ENCODE measurements at regions not wholly inside any gene's neighbourhood (a gene's known extent, or its start where the extent isn't known, plus 50 kb on each side); places are given as distances from the start of the nearest gene placed in this dataset.

GRCh38 chr3:66572938-66573710 lies 72.3 kb upstream of the LRIG1 start:
- whole genome bisulfite sequencing, 2 experiments (ENCODE audit: insufficient coverage in 2 of 2): 32 to 41% methylated on average over 6 to 9 of the region's 14 CpGs

GRCh38 chr3:66574091-66574490 lies 73.3 kb upstream of the LRIG1 start:
- WGBS, 2 experiments (ENCODE audit: insufficient coverage in 2 of 2): no CpG with 5 or more reads among the region's 2 CpGs

More at GRCh38 chr3:66572938-66573710, 72.3 kb upstream of the LRIG1 start:
- Histone ChIP-seq H3K36me3 (ENCODE audit: control insufficient read depth, insufficient read depth, low read length) (no peaks in the 10 kb centered on the region), H3K9me3 (ENCODE audit: control insufficient read depth, low read length) (no peaks in the 10 kb centered on the region), H3K27ac (ENCODE audit: low read depth, low read length, severe bottlenecking) (no peak overlapping the region), H3K4me1 (ENCODE audit: control insufficient read depth, insufficient read depth, low read length, poor library complexity, severe bottlenecking) (no peaks in the 10 kb centered on the region), H3K4me3 (ENCODE audit: extremely low read depth, insufficient read depth, low read length, poor library complexity, severe bottlenecking) (no peak overlapping the region)

GRCh38 chr3:66577426-66578203 lies 76.8 kb upstream of the LRIG1 start:
- no peaks in the 10 kb centered on the region for H3K36me3 ChIP-seq (ENCODE audit: control insufficient read depth, insufficient read depth, low read length)
- H3K27ac ChIP-seq (ENCODE audit: low read depth, low read length, severe bottlenecking): no peak overlapping the region
- no peak overlapping the region for H3K4me3 ChIP-seq (ENCODE audit: extremely low read depth, insufficient read depth, low read length, poor library complexity, severe bottlenecking)
- H3K4me1 ChIP-seq (ENCODE audit: control insufficient read depth, insufficient read depth, low read length, poor library complexity, severe bottlenecking): no peaks in the 10 kb centered on the region
- WGBS, 2 experiments (ENCODE audit: insufficient coverage in 2 of 2): 71 to 100% methylated on average over 1 to 3 of the region's 7 CpGs
- no peaks in the 10 kb centered on the region for H3K9me3 ChIP-seq (ENCODE audit: control insufficient read depth, low read length)

More at GRCh38 chr3:66574091-66574490, 73.3 kb upstream of the LRIG1 start:
- no peaks in the 10 kb centered on the region for H3K4me1 ChIP-seq (ENCODE audit: control insufficient read depth, insufficient read depth, low read length, poor library complexity, severe bottlenecking)
- no peak overlapping the region for H3K4me3 ChIP-seq (ENCODE audit: extremely low read depth, insufficient read depth, low read length, poor library complexity, severe bottlenecking)
- no peaks in the 10 kb centered on the region for H3K36me3 ChIP-seq (ENCODE audit: control insufficient read depth, insufficient read depth, low read length)
- H3K27ac ChIP-seq (ENCODE audit: low read depth, low read length, severe bottlenecking): no peak overlapping the region
- H3K9me3 ChIP-seq (ENCODE audit: control insufficient read depth, low read length): no peaks in the 10 kb centered on the region

GRCh38 chr3:66581256-66581655 lies 80.4 kb upstream of the LRIG1 start:
- Histone ChIP-seq H3K36me3 (ENCODE audit: control insufficient read depth, insufficient read depth, low read length) (no peaks in the 10 kb centered on the region), H3K4me3 (ENCODE audit: extremely low read depth, insufficient read depth, low read length, poor library complexity, severe bottlenecking) (no peak overlapping the region), H3K4me1 (ENCODE audit: control insufficient read depth, insufficient read depth, low read length, poor library complexity, severe bottlenecking) (no peaks in the 10 kb centered on the region), H3K9me3 (ENCODE audit: control insufficient read depth, low read length) (no peaks in the 10 kb centered on the region), H3K27ac (ENCODE audit: low read depth, low read length, severe bottlenecking) (no peak overlapping the region)
- WGBS, 2 experiments (ENCODE audit: insufficient coverage in 2 of 2): 95% methylated on average over 2 of the region's 6 CpGs; no CpG with 5 or more reads in 1 of the 2 experiments

GRCh38 chr3:66582721-66583423 lies 82.0 kb upstream of the LRIG1 start:
- H3K27ac ChIP-seq (ENCODE audit: low read depth, low read length, severe bottlenecking): no peak overlapping the region
- no peak overlapping the region for H3K4me3 ChIP-seq (ENCODE audit: extremely low read depth, insufficient read depth, low read length, poor library complexity, severe bottlenecking)
- H3K36me3 ChIP-seq (ENCODE audit: control insufficient read depth, insufficient read depth, low read length): no peaks in the 10 kb centered on the region
- WGBS, 2 experiments (ENCODE audit: insufficient coverage in 2 of 2): 95% methylated on average over 23 to 24 of the region's 24 CpGs
- no peaks in the 10 kb centered on the region for H3K9me3 ChIP-seq (ENCODE audit: control insufficient read depth, low read length)
- no peaks in the 10 kb centered on the region for H3K4me1 ChIP-seq (ENCODE audit: control insufficient read depth, insufficient read depth, low read length, poor library complexity, severe bottlenecking)

- Histone ChIP-seq H3K4me1 (ENCODE audit: control insufficient read depth, insufficient read depth, low read length, poor library complexity, severe bottlenecking) (no peaks in the 10 kb centered on the region), H3K36me3 (ENCODE audit: control insufficient read depth, insufficient read depth, low read length) (no peaks in the 10 kb centered on the region), H3K27ac (ENCODE audit: low read depth, low read length, severe bottlenecking) (no peak overlapping the region), H3K4me3 (ENCODE audit: extremely low read depth, insufficient read depth, low read length, poor library complexity, severe bottlenecking) (no peak overlapping the region), H3K9me3 (ENCODE audit: control insufficient read depth, low read length) (no peaks in the 10 kb centered on the region)
- 86 to 100% methylated on average over 2 of the region's 4 CpGs for WGBS, 2 experiments (ENCODE audit: insufficient coverage in 2 of 2)
Measured at GRCh38 chr3:66583424-66584040, 82.7 kb upstream of the LRIG1 start.

- no peaks in the 10 kb centered on the region for H3K36me3 ChIP-seq (ENCODE audit: control insufficient read depth, insufficient read depth, low read length)
- H3K4me3 ChIP-seq (ENCODE audit: extremely low read depth, insufficient read depth, low read length, poor library complexity, severe bottlenecking): no peak overlapping the region
- 88% methylated on average over 1 of the region's 1 CpG; no CpG with 5 or more reads in 1 of the 2 experiments for WGBS, 2 experiments (ENCODE audit: insufficient coverage in 2 of 2)
- H3K4me1 ChIP-seq (ENCODE audit: control insufficient read depth, insufficient read depth, low read length, poor library complexity, severe bottlenecking): no peaks in the 10 kb centered on the region
- no peak overlapping the region for H3K27ac ChIP-seq (ENCODE audit: low read depth, low read length, severe bottlenecking)
- no peaks in the 10 kb centered on the region for H3K9me3 ChIP-seq (ENCODE audit: control insufficient read depth, low read length)
Measured at GRCh38 chr3:66585520-66586095, 84.8 kb upstream of the LRIG1 start.

GRCh38 chr3:66586853-66587252 lies 86.0 kb upstream of the LRIG1 start:
- Histone ChIP-seq H3K4me3 (ENCODE audit: extremely low read depth, insufficient read depth, low read length, poor library complexity, severe bottlenecking) (no peak overlapping the region), H3K27ac (ENCODE audit: low read depth, low read length, severe bottlenecking) (no peak overlapping the region), H3K36me3 (ENCODE audit: control insufficient read depth, insufficient read depth, low read length) (no peaks in the 10 kb centered on the region), H3K9me3 (ENCODE audit: control insufficient read depth, low read length) (no peaks in the 10 kb centered on the region), H3K4me1 (ENCODE audit: control insufficient read depth, insufficient read depth, low read length, poor library complexity, severe bottlenecking) (peaks cover 2% of the 10 kb centered on the region)
- WGBS, 2 experiments (ENCODE audit: insufficient coverage in 2 of 2): no CpG with 5 or more reads among the region's 3 CpGs

- WGBS, 2 experiments (ENCODE audit: insufficient coverage in 2 of 2): 94% methylated on average over 2 of the region's 3 CpGs; no CpG with 5 or more reads in 1 of the 2 experiments
- Histone ChIP-seq H3K36me3 (ENCODE audit: control insufficient read depth, insufficient read depth, low read length) (no peaks in the 10 kb centered on the region), H3K4me1 (ENCODE audit: control insufficient read depth, insufficient read depth, low read length, poor library complexity, severe bottlenecking) (peaks cover 15% of the 10 kb centered on the region), H3K27ac (ENCODE audit: low read depth, low read length, severe bottlenecking) (no peak overlapping the region), H3K9me3 (ENCODE audit: control insufficient read depth, low read length) (no peaks in the 10 kb centered on the region), H3K4me3 (ENCODE audit: extremely low read depth, insufficient read depth, low read length, poor library complexity, severe bottlenecking) (no peak overlapping the region)
Measured at GRCh38 chr3:66588340-66588847, 87.6 kb upstream of the LRIG1 start.

All from mesodermal cell (in vitro differentiated cells).